Activated B cell treated with CpG ODN at 0.5 μM for 24 hours (primary cell): ENCODE measurements at regions not wholly inside any gene's neighbourhood (a gene's known extent, or its start where the extent isn't known, plus 50 kb on each side); places are given as distances from the start of the nearest gene placed in this dataset.

Experiments used
- ATAC-seq: fragments of 200-7000 bp; cut with Tn5 transposase; one replicate; pipeline ENCODE4 v1.10.0; 2021; ENCODE audit warnings: low read depth, mild to moderate bottlenecking, moderate library complexity
- CTCF ChIA-PET: fragments of 350-600 bp; sonication (Branson Sonifier 250); formaldehyde crosslinking; loops from one replicate; lab custom pipeline; 2021; ENCODE audit warnings: antibody characterized with exemption; lab: Charles Lee
- POLR2A ChIA-PET: fragments of 350-600 bp; sonication (Branson Sonifier 250); formaldehyde crosslinking; loops from one replicate; lab custom pipeline; 2021; ENCODE audit warnings: antibody characterized with exemption; lab: Charles Lee
- DNase-seq: peaks from one replicate; pipeline ENCODE4 v3.0.0; 2022
- H3K27ac Mint-ChIP-seq: one replicate; pipeline ENCODE4 v1.8.0; 2020; ENCODE audit warnings: mixed read lengths
- H3K27me3 Mint-ChIP-seq: one replicate; pipeline ENCODE4 v1.8.0; 2021; ENCODE audit warnings: mixed read lengths
- H3K36me3 Mint-ChIP-seq: one replicate; pipeline ENCODE4 v1.8.0; 2021; ENCODE audit warnings: low read depth, mixed read lengths
- H3K4me1 Mint-ChIP-seq: one replicate; pipeline ENCODE4 v1.8.0; 2021; ENCODE audit warnings: mixed read lengths
- H3K4me3 Mint-ChIP-seq: one replicate; pipeline ENCODE4 v1.8.0; 2020; ENCODE audit warnings: mild to moderate bottlenecking, mixed read lengths
- H3K9me3 Mint-ChIP-seq: one replicate; pipeline ENCODE4 v1.8.0; 2020; ENCODE audit warnings: mixed read lengths
- CTCF ChIP-seq: fragments of 200-600 bp; IDR thresholded peaks from one replicate; pipeline ENCODE4 v1.8.0; 2022; ENCODE audit warnings: antibody characterized with exemption, mild to moderate bottlenecking
- intact Hi-C: fragments of 100-400 bp; cut with micrococcal nuclease; formaldehyde crosslinking; loops from one replicate; pipeline ENCODE4 v1.15.1; 2024

GRCh38 chr4:19982556-19982955 lies 269.1 kb upstream of the SLIT2 start:
- CTCF ChIA-PET: no interaction called here
- Mint-ChIP-seq H3K27ac (no peak overlapping the region), H3K36me3 (no peaks in the 10 kb centered on the region), H3K4me1 (no peaks in the 10 kb centered on the region), H3K4me3 (no peak overlapping the region), H3K27me3 (no peaks in the 10 kb centered on the region), H3K9me3 (peaks cover 10% of the 10 kb centered on the region)
- POLR2A ChIA-PET: no interaction called here
- no peak for ATAC-seq
- no peak for DNase-seq
- intact Hi-C loops: no loop called here
- TF ChIP-seq CTCF: no peak

- Mint-ChIP-seq H3K9me3 (peaks cover 5% of the 10 kb centered on the region), H3K36me3 (no peaks in the 10 kb centered on the region), H3K27me3 (no peaks in the 10 kb centered on the region), H3K4me3 (no peak overlapping the region), H3K27ac (no peak overlapping the region), H3K4me1 (no peaks in the 10 kb centered on the region)
- POLR2A ChIA-PET: no interaction called here
- intact Hi-C loops: no loop called here
- TF ChIP-seq CTCF: no peak
- CTCF ChIA-PET: no interaction called here
- DNase-seq (no peak), ATAC-seq (no peak)
Observed at GRCh38 chr4:19971829-19972228, 279.9 kb upstream of the SLIT2 start.

GRCh38 chr4:19969492-19969891 lies 282.2 kb upstream of the SLIT2 start:
- Mint-ChIP-seq H3K27ac (no peak overlapping the region), H3K9me3 (peaks cover 4% of the 10 kb centered on the region), H3K4me1 (no peaks in the 10 kb centered on the region), H3K36me3 (no peaks in the 10 kb centered on the region), H3K4me3 (no peak overlapping the region), H3K27me3 (no peaks in the 10 kb centered on the region)
- DNase-seq (no peak), ATAC-seq (no peak)
- CTCF ChIA-PET: no interaction called here
- intact Hi-C loops: no loop called here
- POLR2A ChIA-PET: no interaction called here
- TF ChIP-seq CTCF: no peak

- intact Hi-C loops: no loop called here
- H3K36me3 Mint-ChIP-seq: no peaks in the 10 kb centered on the region
- H3K27ac Mint-ChIP-seq: no peak overlapping the region
- POLR2A ChIA-PET: no interaction called here
- no peaks in the 10 kb centered on the region for H3K4me1 Mint-ChIP-seq
- H3K4me3 Mint-ChIP-seq: no peak overlapping the region
- DNase-seq (no peak), ATAC-seq (no peak)
- TF ChIP-seq CTCF: no peak
- no peaks in the 10 kb centered on the region for H3K27me3 Mint-ChIP-seq
- H3K9me3 Mint-ChIP-seq: no peaks in the 10 kb centered on the region
- CTCF ChIA-PET: no interaction called here
Observed at GRCh38 chr4:19961091-19961490, 290.6 kb upstream of the SLIT2 start.

- ATAC-seq (no peak), DNase-seq (no peak)
- H3K4me1 Mint-ChIP-seq: no peaks in the 10 kb centered on the region
- H3K36me3 Mint-ChIP-seq: no peaks in the 10 kb centered on the region
- no peak for TF ChIP-seq CTCF
- ChIA-PET POLR2A (no interaction called here), CTCF (no interaction called here)
- intact Hi-C loops: no loop called here
- H3K9me3 Mint-ChIP-seq: no peaks in the 10 kb centered on the region
- no peak overlapping the region for H3K27ac Mint-ChIP-seq
- no peak overlapping the region for H3K4me3 Mint-ChIP-seq
- no peaks in the 10 kb centered on the region for H3K27me3 Mint-ChIP-seq
Observed at GRCh38 chr4:19958848-19959247, 292.9 kb upstream of the SLIT2 start.
